HCT116 (cell line): ENCODE measurements at regions not wholly inside any gene's neighbourhood (a gene's known extent, or its start where the extent isn't known, plus 50 kb on each side); places are given as distances from the start of the nearest gene placed in this dataset.
A peak's percentile ranks its signal among the peaks of the same experiment; 100 is the strongest.

Experiments used
- ATAC-seq: fragments of 200-7000 bp; cut with Tn5 transposase; 2 replicates; pipeline ENCODE4 v1.9.1; 2020; ENCODE audit warnings: mild to moderate bottlenecking, moderate library complexity
- BruUV-seq: library from RNA; stranded (reverse); fragments of 400-500 nt; replicated peaks from 2 replicates; lab custom pipeline; 2021; lab: Mats Ljungman, UMichigan
- CTCF ChIA-PET: fragments of 300-600 bp; sonication (Branson Sonifier 250); formaldehyde crosslinking; loops from one replicate; lab custom pipeline; 2021; ENCODE audit warnings: antibody characterized with exemption; lab: Charles Lee
- POLR2A ChIA-PET: fragments of 300-600, 350-600 bp; sonication (Branson Sonifier 250); formaldehyde crosslinking; loops from one replicate; lab custom pipeline; 2021; ENCODE audit warnings: antibody characterized with exemption; lab: Charles Lee
- RAD21 ChIA-PET, 2 experiments: fragments of 300-600 bp; sonication (Branson Sonifier 250); formaldehyde crosslinking; loops; one replicate each; lab custom pipeline; 2023; ENCODE audit warnings: low total read pairs in 2 of 2; ENCODE audit not compliant: uncharacterized antibody in 2 of 2, unreplicated experiment in 2 of 2, low non-redundant PET in 1 of 2; lab: Charles Lee
- DNase-seq: peaks from one replicate; pipeline ENCODE4 v3.0.0-alpha.2; 2010; ENCODE audit warnings: low read depth, low spot score
- H2AFZ ChIP-seq: fragments of 200-600 bp; shearing (Covaris generic), sonication (generic); 2 replicates; pipeline ENCODE4 v1.6.1; 2017; ENCODE audit warnings: low read depth, mixed run types, mixed read lengths, antibody characterized with exemption, low read length; ENCODE audit not compliant: poor library complexity, severe bottlenecking
- H3K27ac ChIP-seq: 2 replicates; pipeline ENCODE4 v1.5.1; 2012; ENCODE audit warnings: low read depth, low read length
- H3K27me3 ChIP-seq: fragments of 200-600 bp; sonication (generic); 2 replicates; pipeline ENCODE4 v1.6.1; 2016; ENCODE audit warnings: mixed run types, low read length, mixed read lengths; ENCODE audit not compliant: insufficient read depth
- H3K36me3 ChIP-seq, 2 experiments: fragments of 200-500 bp in 1 of 2; fragments of 200-600 bp in 1 of 2; sonication (Bioruptor generic) in 1 of 2; sonication (generic) in 1 of 2; 2 replicates each; pipeline versions ENCODE4 v1.5.1 to v1.6.1; 2014 to 2016; ENCODE audit warnings: low read length in 2 of 2, inconsistent platforms in 1 of 2, mixed read lengths in 1 of 2, mixed run types in 1 of 2; ENCODE audit not compliant: insufficient read depth in 2 of 2, control insufficient read depth in 1 of 2
- H3K4me1 ChIP-seq, 2 experiments: fragments of 200-600 bp in 1 of 2; sonication (generic) in 1 of 2; 2 replicates each; pipeline versions ENCODE4 v1.5.1 to v1.6.1; 2012 to 2017; ENCODE audit warnings: low read length in 2 of 2, inconsistent platforms in 1 of 2, mild to moderate bottlenecking in 1 of 2, mixed read lengths in 1 of 2, mixed run types in 1 of 2, moderate library complexity in 1 of 2; ENCODE audit not compliant: insufficient read depth in 2 of 2, control insufficient read depth in 1 of 2
- H3K4me2 ChIP-seq: fragments of 200-600 bp; sonication (generic); 2 replicates; pipeline ENCODE4 v1.6.1; 2017; ENCODE audit warnings: mixed run types, low read length, mixed read lengths
- H3K4me3 ChIP-seq, 2 experiments: fragments of 200-600 bp in 1 of 2; sonication (generic) in 1 of 2; replicated peaks in 1 of 2; 2 replicates each; pipeline ENCODE4 v1.5.1; 2011 to 2016; ENCODE audit warnings: low read length in 2 of 2, control low read depth in 1 of 2, low read depth in 1 of 2, mild to moderate bottlenecking in 1 of 2, mixed read lengths in 1 of 2, mixed run types in 1 of 2
- H3K79me2 ChIP-seq: fragments of 200-600 bp; sonication (generic); 2 replicates; pipeline ENCODE4 v1.6.1; 2017; ENCODE audit warnings: mild to moderate bottlenecking, mixed run types, low read length, moderate library complexity, mixed read lengths; ENCODE audit not compliant: insufficient read depth
- H3K9ac ChIP-seq: fragments of 200-600 bp; sonication (generic); 2 replicates; pipeline ENCODE4 v1.6.1; 2016; ENCODE audit warnings: low read length, mixed read lengths
- H3K9me2 ChIP-seq: fragments of 200-600 bp; sonication (generic), shearing (Covaris generic); 2 replicates; pipeline ENCODE4 v1.6.1; 2017; ENCODE audit warnings: mixed run types, mild to moderate bottlenecking, moderate library complexity; ENCODE audit not compliant: insufficient read depth
- H3K9me3 ChIP-seq, 2 experiments: fragments of 200-500 bp in 1 of 2; fragments of 200-600 bp in 1 of 2; sonication (Bioruptor generic) in 1 of 2; sonication (generic) in 1 of 2; 2 replicates each; pipeline ENCODE4 v1.6.1; 2014 to 2017; ENCODE audit warnings: low read length in 2 of 2, mixed read lengths in 2 of 2, inconsistent platforms in 1 of 2, low read depth in 1 of 2, mild to moderate bottlenecking in 1 of 2, mixed run types in 1 of 2, moderate library complexity in 1 of 2; ENCODE audit not compliant: control insufficient read depth in 1 of 2, insufficient read depth in 1 of 2
- H4K20me1 ChIP-seq: fragments of 200-600 bp; sonication (generic), shearing (Covaris generic); 2 replicates; pipeline ENCODE4 v1.6.1; 2017; ENCODE audit warnings: mixed run types, mild to moderate bottlenecking, moderate library complexity; ENCODE audit not compliant: insufficient read depth
- EZH2phosphoT487 ChIP-seq: fragments of 200-600 bp; IDR thresholded peaks from 2 replicates; pipeline ENCODE4 v1.6.1; 2018; ENCODE audit warnings: antibody characterized with exemption, borderline replicate concordance
- JUND ChIP-seq: IDR thresholded peaks from 2 replicates; pipeline ENCODE4 v1.6.1; 2012
- POLR2A ChIP-seq: IDR thresholded peaks from 2 replicates; pipeline ENCODE4 v1.7.0; 2011; ENCODE audit warnings: borderline replicate concordance; ENCODE audit not compliant: insufficient read depth, insufficient read length; ENCODE audit errors: extremely low read depth
- RAD21 ChIP-seq: IDR thresholded peaks from 2 replicates; pipeline ENCODE4 v1.6.1; 2012; ENCODE audit warnings: low read depth, mild to moderate bottlenecking
- SRF ChIP-seq: IDR thresholded peaks from 2 replicates; pipeline ENCODE4 v1.6.1; 2012; ENCODE audit warnings: low read depth
- TCF7L2 ChIP-seq: IDR thresholded peaks from 2 replicates; pipeline ENCODE4 v1.7.0; 2011; ENCODE audit warnings: borderline replicate concordance, inconsistent platforms; ENCODE audit not compliant: insufficient read depth, insufficient read length; ENCODE audit errors: extremely low read depth
- intact Hi-C: fragments of 100-400 bp; cut with micrococcal nuclease; formaldehyde crosslinking; loops from 2 replicates; pipeline ENCODE4 v1.10.0; 2022
- TF ChIP-seq, protein P1 (sequence below), 3 experiments: fragments of 200-600 bp in 1 of 3; sonication (generic) in 1 of 3; IDR thresholded peaks in 2 of 3; conservative IDR thresholded peaks in 1 of 3; 2 replicates each; pipeline ENCODE4 v1.5.1; 2012 to 2017; ENCODE audit warnings: low read depth in 2 of 3, low read length in 2 of 3, antibody characterized with exemption in 1 of 3, borderline replicate concordance in 1 of 3, control low read depth in 1 of 3, mild to moderate bottlenecking in 1 of 3, mixed read lengths in 1 of 3, mixed run types in 1 of 3, moderate library complexity in 1 of 3; ENCODE audit not compliant: insufficient read depth in 1 of 3
- TF ChIP-seq, protein P2 (sequence below): IDR thresholded peaks from 2 replicates; pipeline ENCODE4 v1.6.1; 2012

DNA sequence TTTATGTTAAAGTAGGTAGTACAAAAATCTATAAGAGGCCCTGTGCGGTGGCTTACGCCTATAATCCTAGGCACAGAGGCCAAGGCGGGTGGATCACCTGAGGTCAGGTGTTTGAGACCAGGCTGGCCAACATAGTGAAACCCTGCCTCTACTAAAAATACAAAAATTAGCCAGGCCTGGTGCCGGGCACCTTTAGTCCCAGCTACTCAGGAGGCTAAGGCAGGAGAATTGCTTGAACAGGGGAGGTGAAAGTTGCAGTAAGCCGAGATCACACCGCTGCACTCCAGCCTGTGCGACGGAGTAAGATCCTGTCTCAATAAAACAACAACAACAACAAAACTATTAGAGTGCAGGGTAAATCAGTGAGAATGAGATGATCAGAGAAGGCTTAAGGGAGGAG lies 634.5 kb downstream of the NR2F1-AS1 start:
- H3K36me3 ChIP-seq = no peaks in the 10 kb centered on the region
- H3K9me2 ChIP-seq = no peaks in the 10 kb centered on the region
- no peak overlapping the region for H3K4me2 ChIP-seq
- H2AFZ ChIP-seq = no peak overlapping the region
- no peak overlapping the region for H3K4me3 ChIP-seq
- no peaks in the 10 kb centered on the region for H3K79me2 ChIP-seq
- DNase-seq (no peak), ATAC-seq (no peak)
- H3K27ac ChIP-seq = peak overlapping the region; percentile 64
- intact Hi-C loops = no loop called here
- ChIA-PET POLR2A (no interaction called here), CTCF (no interaction called here), RAD21 (no interaction called here)
- H4K20me1 ChIP-seq = no peaks in the 10 kb centered on the region
- no TSS peak for BruUV-seq
- no peaks in the 10 kb centered on the region for H3K27me3 ChIP-seq
- H3K9ac ChIP-seq = no peak overlapping the region
- 0 out of 4 replicates have a peak, but pooled peaks cover 0 to 5% of the 10 kb centered on the region in 2 experiments for H3K9me3 ChIP-seq
- TF ChIP-seq POLR2A = no peak
- TF ChIP-seq SRF = no peak
- no peak for TF ChIP-seq RAD21
- TF ChIP-seq EZH2phosphoT487 = no peak
- H3K4me1 ChIP-seq = peaks cover 0 to 18% of the 10 kb centered on the region in 2 experiments; a peak in 2 of 4 replicates

DNA sequence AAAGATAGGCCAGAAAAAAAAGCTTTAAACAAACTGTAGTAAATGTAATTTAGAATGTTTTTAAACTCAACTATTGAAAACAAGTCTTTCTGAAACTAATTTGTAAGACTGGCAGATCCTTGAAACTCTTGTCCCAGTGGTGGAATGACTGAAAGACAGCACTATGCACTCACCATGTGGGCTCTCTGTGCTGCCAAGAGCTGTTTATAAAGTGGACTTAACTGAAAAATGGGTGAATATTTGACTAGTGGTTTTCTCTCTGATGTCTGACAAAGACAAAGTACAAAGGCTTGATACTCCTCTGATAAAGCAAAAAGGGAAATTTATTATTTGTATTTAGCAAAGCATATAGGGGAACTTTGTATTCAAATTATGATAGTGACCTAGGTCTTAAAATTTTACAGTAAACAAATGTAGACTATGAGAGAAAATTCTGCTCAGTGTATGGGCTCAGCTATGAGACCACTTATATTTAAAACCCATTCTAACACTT lies 635.4 kb downstream of the NR2F1-AS1 start:
- peaks cover 0 to 18% of the 10 kb centered on the region in 2 experiments; a peak in 2 of 4 replicates for H3K4me1 ChIP-seq
- no peaks in the 10 kb centered on the region for H3K79me2 ChIP-seq
- no peaks in the 10 kb centered on the region for H4K20me1 ChIP-seq
- RAD21 ChIA-PET = no interaction called here
- no peak overlapping the region for H3K9ac ChIP-seq
- ATAC-seq = no peak
- H3K27me3 ChIP-seq = no peaks in the 10 kb centered on the region
- no TSS peak for BruUV-seq
- H3K36me3 ChIP-seq = no peaks in the 10 kb centered on the region
- DNase-seq = no peak
- no peak overlapping the region for H3K4me3 ChIP-seq
- POLR2A ChIA-PET = no interaction called here
- no peak overlapping the region for H2AFZ ChIP-seq
- intact Hi-C loops = no loop called here
- H3K27ac ChIP-seq = peak overlapping the region; percentile 64
- H3K9me2 ChIP-seq = no peaks in the 10 kb centered on the region
- no peak overlapping the region for H3K4me2 ChIP-seq
- CTCF ChIA-PET = no interaction called here
- TF ChIP-seq TCF7L2 (no peak), RAD21 (no peak), JUND (no peak)
- TF ChIP-seq, protein P1, sequence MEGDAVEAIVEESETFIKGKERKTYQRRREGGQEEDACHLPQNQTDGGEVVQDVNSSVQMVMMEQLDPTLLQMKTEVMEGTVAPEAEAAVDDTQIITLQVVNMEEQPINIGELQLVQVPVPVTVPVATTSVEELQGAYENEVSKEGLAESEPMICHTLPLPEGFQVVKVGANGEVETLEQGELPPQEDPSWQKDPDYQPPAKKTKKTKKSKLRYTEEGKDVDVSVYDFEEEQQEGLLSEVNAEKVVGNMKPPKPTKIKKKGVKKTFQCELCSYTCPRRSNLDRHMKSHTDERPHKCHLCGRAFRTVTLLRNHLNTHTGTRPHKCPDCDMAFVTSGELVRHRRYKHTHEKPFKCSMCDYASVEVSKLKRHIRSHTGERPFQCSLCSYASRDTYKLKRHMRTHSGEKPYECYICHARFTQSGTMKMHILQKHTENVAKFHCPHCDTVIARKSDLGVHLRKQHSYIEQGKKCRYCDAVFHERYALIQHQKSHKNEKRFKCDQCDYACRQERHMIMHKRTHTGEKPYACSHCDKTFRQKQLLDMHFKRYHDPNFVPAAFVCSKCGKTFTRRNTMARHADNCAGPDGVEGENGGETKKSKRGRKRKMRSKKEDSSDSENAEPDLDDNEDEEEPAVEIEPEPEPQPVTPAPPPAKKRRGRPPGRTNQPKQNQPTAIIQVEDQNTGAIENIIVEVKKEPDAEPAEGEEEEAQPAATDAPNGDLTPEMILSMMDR (IDR thresholded peaks at IDR 0.05 in 2 of 3, conservative IDR thresholded peaks at IDR 0.05 in 1 of 3; ENCODE audit: borderline replicate concordance in 1 of 3, insufficient read depth in 1 of 3, low read depth in 2 of 3, low read length in 2 of 3) = no peak
- TF ChIP-seq, protein P2, sequence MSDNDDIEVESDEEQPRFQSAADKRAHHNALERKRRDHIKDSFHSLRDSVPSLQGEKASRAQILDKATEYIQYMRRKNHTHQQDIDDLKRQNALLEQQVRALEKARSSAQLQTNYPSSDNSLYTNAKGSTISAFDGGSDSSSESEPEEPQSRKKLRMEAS = no peak
- H3K9me3 ChIP-seq = 0 out of 4 replicates have a peak, but pooled peaks cover 0 to 5% of the 10 kb centered on the region in 2 experiments
